ENCODE measurements at regions not wholly inside any gene's neighbourhood (a gene's known extent, or its start where the extent isn't known, plus 50 kb on each side); places are given as distances from the start of the nearest gene placed in this dataset.

- DNase-seq (ENCODE audit: low spot score) = no peak
Measured at GRCh38 chr2:2993172-2993692, 384.4 kb downstream of the EIPR1 start.

DNA sequence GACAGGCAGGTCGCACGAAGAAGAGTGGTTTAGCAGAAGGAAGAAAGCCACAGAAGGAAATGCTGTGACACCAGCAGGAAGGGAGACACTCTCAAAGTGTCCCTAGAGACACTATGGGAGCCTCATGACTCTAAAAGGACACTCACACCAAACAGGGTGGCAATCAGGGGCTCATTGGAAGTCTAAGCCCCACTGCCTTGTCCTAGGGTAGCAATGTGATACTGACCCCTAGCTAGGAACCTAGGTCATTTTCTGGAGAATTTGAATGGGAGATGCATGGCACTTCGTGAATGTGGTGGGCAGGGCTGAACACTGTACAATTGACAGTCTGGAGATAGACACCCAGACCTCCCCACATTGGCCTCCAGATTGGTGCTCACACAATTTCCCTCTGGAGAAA lies 385.0 kb downstream of the EIPR1 start:
- DNase-seq (ENCODE audit: low spot score) = no peak

DNA sequence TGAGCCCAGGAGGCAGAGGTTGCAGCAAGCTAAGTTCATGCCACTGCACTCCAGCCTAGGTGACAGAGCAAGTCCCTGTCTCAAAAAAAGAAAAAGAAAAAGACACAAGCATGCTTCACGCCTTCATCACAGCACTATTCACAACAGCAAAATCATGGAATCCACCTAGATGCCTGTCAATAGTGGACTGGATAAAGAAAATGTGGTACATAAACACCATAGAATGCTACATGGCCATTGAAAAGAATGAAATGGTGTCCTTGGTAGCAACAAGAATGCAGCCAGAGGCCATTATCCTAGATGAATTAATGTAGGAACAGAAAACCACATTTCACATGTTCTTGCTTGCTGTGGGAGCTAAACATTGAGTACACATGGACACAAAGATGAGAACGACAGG lies 392.6 kb downstream of the EIPR1 start:
- no peak for DNase-seq (ENCODE audit: low spot score)

DNA sequence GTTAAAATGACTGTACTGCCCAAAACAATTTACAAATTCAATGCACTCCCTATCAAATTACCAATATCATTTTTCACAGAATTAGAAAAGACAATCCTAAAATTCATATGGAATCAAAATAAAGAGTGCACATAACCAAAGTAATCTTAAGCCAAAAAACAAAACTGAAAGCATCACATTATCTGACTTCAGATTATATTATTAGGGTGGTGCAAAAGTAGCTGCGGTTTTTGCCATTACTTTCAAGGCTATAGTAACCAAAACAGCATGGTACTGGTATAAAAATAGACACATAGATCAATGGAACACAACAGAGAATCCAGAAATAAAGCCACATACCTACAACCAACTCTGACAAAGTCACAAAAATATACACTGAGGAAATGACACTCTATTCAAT lies 396.6 kb downstream of the EIPR1 start:
- DNase-seq (ENCODE audit: low spot score) = no peak

DNA sequence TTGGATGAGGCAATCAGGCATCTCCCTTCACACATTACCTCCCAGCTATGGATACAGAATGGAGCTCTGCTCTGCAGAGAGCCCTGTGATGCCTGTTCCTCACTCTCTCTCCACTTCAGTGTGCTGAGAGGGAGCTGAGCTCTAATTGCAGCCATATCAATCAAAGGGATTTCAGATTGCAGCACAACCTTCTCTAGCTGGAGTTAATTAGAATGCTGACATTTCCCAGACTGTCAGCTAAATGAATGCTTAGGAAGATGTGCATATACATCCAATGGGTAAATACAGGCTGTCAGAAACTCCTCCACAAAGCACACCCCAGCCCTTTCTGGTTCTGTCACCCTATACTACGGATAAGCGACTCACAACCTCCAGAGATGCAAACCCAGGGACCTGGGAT lies 402.6 kb downstream of the EIPR1 start:
- no peak for DNase-seq (ENCODE audit: low spot score)

DNA sequence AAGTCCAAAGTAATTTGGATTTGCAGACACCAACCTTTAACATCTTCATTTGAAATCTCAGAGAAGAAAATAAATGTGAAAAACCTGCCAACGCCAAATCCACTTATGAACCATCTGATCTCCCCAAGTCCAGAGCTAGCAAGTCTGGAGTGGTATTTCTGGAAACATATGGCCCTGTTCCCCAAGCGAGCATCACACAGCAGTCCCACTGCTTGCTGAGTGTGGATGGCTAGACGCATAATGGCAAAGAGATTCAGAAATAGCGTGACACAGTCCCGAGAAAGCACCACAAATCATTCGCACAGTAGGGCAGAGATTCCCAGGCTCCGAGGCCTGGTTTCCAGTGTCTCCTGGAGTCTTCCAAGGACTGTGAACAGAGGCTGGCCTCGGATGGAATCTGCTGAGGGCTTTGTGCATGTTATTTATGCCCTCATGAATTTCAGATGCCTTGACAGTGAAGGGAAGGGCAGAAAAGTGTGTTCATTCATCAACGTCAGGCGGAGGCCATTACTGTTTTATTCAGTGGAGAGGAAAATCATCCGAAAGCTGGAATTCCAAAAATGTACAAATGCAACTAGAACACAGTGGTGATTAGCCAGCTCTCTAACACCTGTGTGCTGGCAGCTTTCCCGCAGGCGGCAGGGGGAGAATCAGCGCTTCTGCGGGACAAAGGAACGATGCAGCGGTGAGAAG lies 417.0 kb downstream of the EIPR1 start:
- DNase-seq (ENCODE audit: low spot score) = no peak

- no peak for DNase-seq (ENCODE audit: low spot score)
Measured at GRCh38 chr2:2950403-2950952, 427.1 kb downstream of the EIPR1 start.

- no peak for DNase-seq (ENCODE audit: low spot score)
Measured at GRCh38 chr2:2947406-2947805, 430.2 kb downstream of the EIPR1 start.

DNA sequence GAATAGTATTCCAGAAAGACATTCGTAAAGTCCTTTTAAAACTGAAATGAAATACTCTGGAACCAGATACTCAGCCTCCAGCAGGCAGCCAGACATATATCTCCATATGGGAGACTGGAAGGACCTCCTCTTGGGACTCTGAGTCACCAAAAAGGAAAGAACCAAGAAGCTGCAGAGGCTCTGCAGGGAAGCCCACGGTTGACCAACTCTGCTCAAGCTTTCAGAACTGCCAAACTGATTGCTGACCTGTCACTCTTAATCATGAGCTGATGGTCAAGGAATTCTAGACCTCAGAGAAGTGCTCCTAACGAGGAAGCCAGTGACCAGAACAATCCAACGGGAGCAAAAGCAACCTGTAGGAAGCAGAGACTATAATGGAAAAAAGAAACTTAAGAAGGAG lies 434.7 kb downstream of the EIPR1 start:
- DNase-seq (ENCODE audit: low spot score) = no peak

GRCh38 chr2:2942225-2942624 lies 435.4 kb downstream of the EIPR1 start:
- no peak for DNase-seq (ENCODE audit: low spot score)

GRCh38 chr2:2941205-2941604 lies 436.4 kb downstream of the EIPR1 start:
- no peak for DNase-seq (ENCODE audit: low spot score)

GRCh38 chr2:2940702-2941101 lies 436.9 kb downstream of the EIPR1 start:
- DNase-seq (ENCODE audit: low spot score) = no peak

- no peak for DNase-seq (ENCODE audit: low spot score)
Measured at GRCh38 chr2:2940061-2940460, 437.6 kb downstream of the EIPR1 start.

GRCh38 chr2:2939078-2939795 lies 438.4 kb downstream of the EIPR1 start:
- no peak for DNase-seq (ENCODE audit: low spot score)

- DNase-seq (ENCODE audit: low spot score) = no peak
Measured at GRCh38 chr2:2938481-2938880, 439.1 kb downstream of the EIPR1 start.

- no peak for DNase-seq (ENCODE audit: low spot score)
Measured at GRCh38 chr2:2935445-2936149, 442.0 kb downstream of the EIPR1 start.

DNA sequence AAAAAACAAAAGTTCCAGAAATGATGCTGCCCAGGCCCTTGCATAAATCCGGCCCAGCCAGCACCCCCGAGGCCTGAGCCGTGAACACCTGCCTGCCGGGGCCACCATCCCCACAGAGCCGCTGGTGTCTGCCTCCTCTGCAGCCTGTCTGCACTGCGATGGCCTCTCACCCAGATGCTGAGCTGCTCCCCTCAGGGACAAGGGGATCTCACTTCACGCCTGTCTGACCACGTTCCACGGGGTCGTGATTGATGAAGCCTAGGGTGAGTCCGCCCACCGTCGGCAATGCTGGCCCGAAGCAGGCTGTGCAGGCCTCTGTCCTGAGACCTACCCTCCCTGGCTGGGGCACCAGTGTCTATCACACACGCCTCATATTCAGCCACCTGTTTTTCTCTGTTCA lies 444.2 kb downstream of the EIPR1 start:
- DNase-seq (ENCODE audit: low spot score) = no peak

DNA sequence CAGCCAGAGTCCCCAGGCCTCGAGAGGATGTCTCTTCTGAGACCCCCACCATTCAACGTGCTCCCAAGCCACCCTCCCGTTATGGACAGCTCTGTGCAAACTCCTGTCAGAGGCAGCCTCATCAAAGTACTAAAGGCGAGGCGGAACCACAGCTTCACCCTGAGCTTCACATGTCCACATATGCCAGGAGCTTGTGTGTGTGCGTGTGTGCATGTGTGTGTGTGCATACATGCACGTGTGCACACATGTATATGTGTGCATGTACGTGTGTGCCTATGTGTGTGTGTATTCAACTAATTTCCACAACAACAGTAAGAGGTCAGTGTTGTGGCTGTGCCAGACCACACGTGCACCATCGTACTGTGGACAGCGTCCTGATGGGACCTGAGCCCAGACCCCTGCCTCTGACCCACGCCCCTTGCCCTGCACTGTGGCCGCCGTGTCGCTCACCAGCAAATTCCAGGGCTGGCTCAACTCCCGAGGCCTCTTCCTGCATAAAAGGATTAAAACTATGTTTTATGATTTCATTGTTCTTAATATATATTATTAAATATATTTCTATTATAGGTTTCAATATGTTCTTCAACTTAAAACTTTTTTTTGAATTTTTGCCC lies 444.8 kb downstream of the EIPR1 start:
- DNase-seq (ENCODE audit: low spot score) = no peak

DNA sequence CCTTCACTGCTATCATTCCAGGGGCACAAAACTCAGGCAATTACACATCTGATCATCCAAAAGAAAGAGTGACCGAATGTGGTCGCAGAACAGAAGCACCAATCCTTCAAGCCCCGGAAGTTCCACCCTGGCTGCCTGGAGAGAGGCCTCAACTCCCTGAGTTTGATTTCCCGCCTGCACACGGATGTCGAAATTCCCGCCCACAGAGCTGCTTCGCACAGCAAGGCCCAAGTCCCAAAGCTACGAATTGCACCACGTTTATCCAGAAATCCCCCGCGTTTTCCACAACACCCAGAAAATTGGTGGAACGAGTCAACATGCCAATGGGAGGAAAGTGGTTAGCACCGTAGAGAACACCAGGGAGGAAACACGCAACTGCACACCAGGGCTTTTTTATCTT lies 445.4 kb downstream of the EIPR1 start:
- no peak for DNase-seq (ENCODE audit: low spot score)

- no peak for DNase-seq (ENCODE audit: low spot score)
Measured at GRCh38 chr2:2931318-2932075, 446.1 kb downstream of the EIPR1 start.

GRCh38 chr2:2930841-2931240 lies 446.8 kb downstream of the EIPR1 start:
- no peak for DNase-seq (ENCODE audit: low spot score)

- DNase-seq (ENCODE audit: low spot score) = no peak
Measured at GRCh38 chr2:2926858-2927175, 450.8 kb downstream of the EIPR1 start.

Data from AG20443 (cell line).